HEK293 (cell line): ENCODE measurements at regions not wholly inside any gene's neighbourhood (a gene's known extent, or its start where the extent isn't known, plus 50 kb on each side); places are given as distances from the start of the nearest gene placed in this dataset.

Experiments used
- CTCF ChIA-PET: fragments of 350-600 bp; formaldehyde crosslinking; extraction: SDS; loops from one replicate; lab custom pipeline; 2021; ENCODE audit warnings: antibody characterized with exemption; lab: Yijun Ruan, JAX
- POLR2A ChIA-PET: fragments of 300-600 bp; formaldehyde crosslinking; extraction: SDS; loops from one replicate; lab custom pipeline; 2020; ENCODE audit warnings: antibody characterized with exemption, inconsistent platforms; lab: Yijun Ruan, JAX
- H3K27ac ChIP-seq: fragments of 200-500 bp; sonication (Bioruptor generic); 2 replicates; pipeline ENCODE4 v1.5.1; 2014; ENCODE audit warnings: low read depth, low read length, control low read depth, inconsistent platforms; ENCODE audit errors: extremely low read depth
- H3K36me3 ChIP-seq, 2 experiments: fragments of 200-500 bp in 1 of 2; sonication (Bioruptor generic) in 1 of 2; 1 replicate in 1 of 2; 2 replicates in 1 of 2; pipeline ENCODE4 v1.5.1; 2014 to 2017; ENCODE audit warnings: inconsistent platforms in 2 of 2, low read length in 2 of 2; ENCODE audit not compliant: control insufficient read depth in 2 of 2, insufficient read depth in 1 of 2
- H3K4me1 ChIP-seq: fragments of 200-500 bp; sonication (Bioruptor generic); 2 replicates; pipeline ENCODE4 v1.5.1; 2014; ENCODE audit warnings: mild to moderate bottlenecking, low read length, inconsistent platforms; ENCODE audit not compliant: control insufficient read depth, insufficient read depth
- H3K4me3 ChIP-seq: 2 replicates; pipeline ENCODE4 v1.5.1; 2011; ENCODE audit warnings: low read depth, mild to moderate bottlenecking, control low read depth, low read length, moderate library complexity
- H3K9me3 ChIP-seq: fragments of 200-500 bp; sonication (Bioruptor generic); 2 replicates; pipeline ENCODE4 v1.5.1; 2014; ENCODE audit warnings: low read depth, low read length, inconsistent platforms; ENCODE audit not compliant: control insufficient read depth, insufficient read depth
- REPIN1 ChIP-seq: fragments of 450-650 bp; formaldehyde crosslinking; IDR thresholded peaks from 2 replicates; pipeline ENCODE4 v1.5.1; 2017; ENCODE audit warnings: missing biosample characterization, missing genetic modification characterization, low read depth
- ZBTB20 ChIP-seq: fragments of 450-650 bp; formaldehyde crosslinking; IDR thresholded peaks from 2 replicates; pipeline ENCODE4 v1.5.1; 2016; ENCODE audit warnings: missing biosample characterization, missing genetic modification characterization
- ZNF140 ChIP-seq: fragments of 450-650 bp; formaldehyde crosslinking; IDR thresholded peaks from 2 replicates; pipeline ENCODE4 v1.5.1; 2016; ENCODE audit warnings: missing biosample characterization, missing genetic modification characterization
- ZNF146 ChIP-seq: fragments of 450-650 bp; formaldehyde crosslinking; IDR thresholded peaks from 2 replicates; pipeline ENCODE4 v1.5.1; 2016; ENCODE audit warnings: missing biosample characterization, missing genetic modification characterization
- ZNF24 ChIP-seq: fragments of 450-650 bp; formaldehyde crosslinking; IDR thresholded peaks from 2 replicates; pipeline ENCODE4 v1.5.1; 2016; ENCODE audit warnings: missing biosample characterization, missing genetic modification characterization
- ZNF292 ChIP-seq: fragments of 450-650 bp; formaldehyde crosslinking; IDR thresholded peaks from 2 replicates; pipeline ENCODE4 v1.5.1; 2016; ENCODE audit warnings: low read depth, missing biosample characterization, missing genetic modification characterization, borderline replicate concordance
- ZNF311 ChIP-seq: fragments of 450-650 bp; formaldehyde crosslinking; IDR thresholded peaks from 2 replicates; pipeline ENCODE4 v1.5.1; 2017; ENCODE audit warnings: missing biosample characterization, missing genetic modification characterization, borderline replicate concordance
- ZNF324 ChIP-seq: fragments of 450-650 bp; formaldehyde crosslinking; IDR thresholded peaks from 2 replicates; pipeline ENCODE4 v1.5.1; 2016; ENCODE audit warnings: missing biosample characterization, missing genetic modification characterization
- ZNF341 ChIP-seq: fragments of 450-650 bp; formaldehyde crosslinking; IDR thresholded peaks from 2 replicates; pipeline ENCODE4; 2016; ENCODE audit warnings: low read depth, missing biosample characterization, missing genetic modification characterization
- ZNF529 ChIP-seq: fragments of 450-650 bp; formaldehyde crosslinking; IDR thresholded peaks from 2 replicates; pipeline ENCODE4 v1.5.1; 2017; ENCODE audit warnings: missing genetic modification characterization, missing biosample characterization; ENCODE audit not compliant: insufficient replicate concordance
- ZNF530 ChIP-seq: fragments of 450-650 bp; formaldehyde crosslinking; IDR thresholded peaks from 2 replicates; pipeline ENCODE4 v1.5.1; 2016; ENCODE audit warnings: low read depth, missing biosample characterization, missing genetic modification characterization
- ZNF555 ChIP-seq: fragments of 450-650 bp; formaldehyde crosslinking; conservative IDR thresholded peaks from 2 replicates; pipeline ENCODE4 v1.5.1; 2017; ENCODE audit warnings: missing biosample characterization, mild to moderate bottlenecking, missing genetic modification characterization, inconsistent platforms
- ZNF624 ChIP-seq: fragments of 450-650 bp; formaldehyde crosslinking; IDR thresholded peaks from 2 replicates; pipeline ENCODE4 v1.5.1; 2017; ENCODE audit warnings: missing biosample characterization, missing genetic modification characterization
- ZNF664 ChIP-seq: fragments of 450-650 bp; formaldehyde crosslinking; IDR thresholded peaks from 2 replicates; pipeline ENCODE4 v1.5.1; 2016; ENCODE audit warnings: missing biosample characterization, missing genetic modification characterization
- ZNF830 ChIP-seq: fragments of 450-650 bp; IDR thresholded peaks from 2 replicates; pipeline ENCODE4 v1.5.0; 2018; ENCODE audit warnings: missing biosample characterization, missing genetic modification characterization, low read depth, mild to moderate bottlenecking, moderate library complexity
- TF ChIP-seq, protein P1 (sequence below): fragments of 450-650 bp; IDR thresholded peaks from 2 replicates; pipeline ENCODE4 v1.5.1; 2018; ENCODE audit warnings: missing biosample characterization, missing genetic modification characterization
- TF ChIP-seq, protein P2 (sequence below): fragments of 450-650 bp; formaldehyde crosslinking; IDR thresholded peaks from 2 replicates; pipeline ENCODE4 v1.5.1; 2016; ENCODE audit warnings: missing biosample characterization, missing genetic modification characterization, borderline replicate concordance
- TF ChIP-seq, protein P3 (sequence below): fragments of 450-650 bp; formaldehyde crosslinking; IDR thresholded peaks from 2 replicates; pipeline ENCODE4 v1.5.1; 2016; ENCODE audit warnings: missing biosample characterization, missing genetic modification characterization

DNA sequence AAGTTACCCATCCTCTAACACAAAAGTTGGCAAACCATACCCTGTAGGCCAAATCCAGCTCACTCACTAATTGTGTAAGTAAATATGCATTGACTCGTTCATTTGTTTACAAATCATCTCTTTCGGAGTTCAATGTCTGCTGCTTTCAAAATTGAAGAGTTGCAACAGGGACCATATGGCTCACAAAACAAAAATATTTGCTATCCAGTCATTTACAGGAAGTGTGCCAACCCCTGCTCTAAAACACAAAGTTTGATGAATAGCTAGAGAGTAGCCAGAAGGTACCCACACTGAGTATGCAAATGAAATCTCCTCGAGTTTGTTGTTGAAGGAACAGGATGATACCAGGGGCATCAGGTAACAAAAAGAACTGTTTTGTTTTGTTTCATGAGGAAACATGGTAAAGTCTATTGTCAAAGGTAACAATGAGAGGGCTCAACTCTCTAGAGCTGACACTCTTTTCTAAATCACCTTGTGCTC lies 236.2 kb upstream of the THBS1 start:
- H3K36me3 ChIP-seq: no peaks in the 10 kb centered on the region
- H3K4me1 ChIP-seq: no peaks in the 10 kb centered on the region
- no peaks in the 10 kb centered on the region for H3K9me3 ChIP-seq
- POLR2A ChIA-PET: no interaction called here
- no peak overlapping the region for H3K27ac ChIP-seq
- CTCF ChIA-PET: no interaction called here
- no peak overlapping the region for H3K4me3 ChIP-seq
- no peak for TF ChIP-seq ZNF624
- no peak for TF ChIP-seq ZNF529 (tag by site-specific recombination)
- TF ChIP-seq ZNF664: no peak
- TF ChIP-seq, protein P1, sequence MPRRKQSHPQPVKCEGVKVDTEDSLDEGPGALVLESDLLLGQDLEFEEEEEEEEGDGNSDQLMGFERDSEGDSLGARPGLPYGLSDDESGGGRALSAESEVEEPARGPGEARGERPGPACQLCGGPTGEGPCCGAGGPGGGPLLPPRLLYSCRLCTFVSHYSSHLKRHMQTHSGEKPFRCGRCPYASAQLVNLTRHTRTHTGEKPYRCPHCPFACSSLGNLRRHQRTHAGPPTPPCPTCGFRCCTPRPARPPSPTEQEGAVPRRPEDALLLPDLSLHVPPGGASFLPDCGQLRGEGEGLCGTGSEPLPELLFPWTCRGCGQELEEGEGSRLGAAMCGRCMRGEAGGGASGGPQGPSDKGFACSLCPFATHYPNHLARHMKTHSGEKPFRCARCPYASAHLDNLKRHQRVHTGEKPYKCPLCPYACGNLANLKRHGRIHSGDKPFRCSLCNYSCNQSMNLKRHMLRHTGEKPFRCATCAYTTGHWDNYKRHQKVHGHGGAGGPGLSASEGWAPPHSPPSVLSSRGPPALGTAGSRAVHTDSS (tag by site-specific recombination): no peak
- TF ChIP-seq ZNF24 (tag by site-specific recombination): no peak
- no peak for TF ChIP-seq ZNF530 (tag by site-specific recombination)
- no peak for TF ChIP-seq ZNF140 (tag by site-specific recombination)
- no peak for TF ChIP-seq REPIN1 (tag by site-specific recombination)
- TF ChIP-seq, protein P2, sequence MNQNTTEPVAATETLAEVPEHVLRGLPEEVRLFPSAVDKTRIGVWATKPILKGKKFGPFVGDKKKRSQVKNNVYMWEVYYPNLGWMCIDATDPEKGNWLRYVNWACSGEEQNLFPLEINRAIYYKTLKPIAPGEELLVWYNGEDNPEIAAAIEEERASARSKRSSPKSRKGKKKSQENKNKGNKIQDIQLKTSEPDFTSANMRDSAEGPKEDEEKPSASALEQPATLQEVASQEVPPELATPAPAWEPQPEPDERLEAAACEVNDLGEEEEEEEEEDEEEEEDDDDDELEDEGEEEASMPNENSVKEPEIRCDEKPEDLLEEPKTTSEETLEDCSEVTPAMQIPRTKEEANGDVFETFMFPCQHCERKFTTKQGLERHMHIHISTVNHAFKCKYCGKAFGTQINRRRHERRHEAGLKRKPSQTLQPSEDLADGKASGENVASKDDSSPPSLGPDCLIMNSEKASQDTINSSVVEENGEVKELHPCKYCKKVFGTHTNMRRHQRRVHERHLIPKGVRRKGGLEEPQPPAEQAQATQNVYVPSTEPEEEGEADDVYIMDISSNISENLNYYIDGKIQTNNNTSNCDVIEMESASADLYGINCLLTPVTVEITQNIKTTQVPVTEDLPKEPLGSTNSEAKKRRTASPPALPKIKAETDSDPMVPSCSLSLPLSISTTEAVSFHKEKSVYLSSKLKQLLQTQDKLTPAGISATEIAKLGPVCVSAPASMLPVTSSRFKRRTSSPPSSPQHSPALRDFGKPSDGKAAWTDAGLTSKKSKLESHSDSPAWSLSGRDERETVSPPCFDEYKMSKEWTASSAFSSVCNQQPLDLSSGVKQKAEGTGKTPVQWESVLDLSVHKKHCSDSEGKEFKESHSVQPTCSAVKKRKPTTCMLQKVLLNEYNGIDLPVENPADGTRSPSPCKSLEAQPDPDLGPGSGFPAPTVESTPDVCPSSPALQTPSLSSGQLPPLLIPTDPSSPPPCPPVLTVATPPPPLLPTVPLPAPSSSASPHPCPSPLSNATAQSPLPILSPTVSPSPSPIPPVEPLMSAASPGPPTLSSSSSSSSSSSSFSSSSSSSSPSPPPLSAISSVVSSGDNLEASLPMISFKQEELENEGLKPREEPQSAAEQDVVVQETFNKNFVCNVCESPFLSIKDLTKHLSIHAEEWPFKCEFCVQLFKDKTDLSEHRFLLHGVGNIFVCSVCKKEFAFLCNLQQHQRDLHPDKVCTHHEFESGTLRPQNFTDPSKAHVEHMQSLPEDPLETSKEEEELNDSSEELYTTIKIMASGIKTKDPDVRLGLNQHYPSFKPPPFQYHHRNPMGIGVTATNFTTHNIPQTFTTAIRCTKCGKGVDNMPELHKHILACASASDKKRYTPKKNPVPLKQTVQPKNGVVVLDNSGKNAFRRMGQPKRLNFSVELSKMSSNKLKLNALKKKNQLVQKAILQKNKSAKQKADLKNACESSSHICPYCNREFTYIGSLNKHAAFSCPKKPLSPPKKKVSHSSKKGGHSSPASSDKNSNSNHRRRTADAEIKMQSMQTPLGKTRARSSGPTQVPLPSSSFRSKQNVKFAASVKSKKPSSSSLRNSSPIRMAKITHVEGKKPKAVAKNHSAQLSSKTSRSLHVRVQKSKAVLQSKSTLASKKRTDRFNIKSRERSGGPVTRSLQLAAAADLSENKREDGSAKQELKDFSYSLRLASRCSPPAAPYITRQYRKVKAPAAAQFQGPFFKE (tag by site-specific recombination): no peak
- TF ChIP-seq ZNF341 (tag by site-specific recombination): no peak
- no peak for TF ChIP-seq ZNF324 (tag by site-specific recombination)
- TF ChIP-seq ZNF311: no peak
- TF ChIP-seq ZNF292: no peak

- H3K9me3 ChIP-seq: no peaks in the 10 kb centered on the region
- no peak for TF ChIP-seq ZNF555 (tag by site-specific recombination)
- TF ChIP-seq, protein P3, sequence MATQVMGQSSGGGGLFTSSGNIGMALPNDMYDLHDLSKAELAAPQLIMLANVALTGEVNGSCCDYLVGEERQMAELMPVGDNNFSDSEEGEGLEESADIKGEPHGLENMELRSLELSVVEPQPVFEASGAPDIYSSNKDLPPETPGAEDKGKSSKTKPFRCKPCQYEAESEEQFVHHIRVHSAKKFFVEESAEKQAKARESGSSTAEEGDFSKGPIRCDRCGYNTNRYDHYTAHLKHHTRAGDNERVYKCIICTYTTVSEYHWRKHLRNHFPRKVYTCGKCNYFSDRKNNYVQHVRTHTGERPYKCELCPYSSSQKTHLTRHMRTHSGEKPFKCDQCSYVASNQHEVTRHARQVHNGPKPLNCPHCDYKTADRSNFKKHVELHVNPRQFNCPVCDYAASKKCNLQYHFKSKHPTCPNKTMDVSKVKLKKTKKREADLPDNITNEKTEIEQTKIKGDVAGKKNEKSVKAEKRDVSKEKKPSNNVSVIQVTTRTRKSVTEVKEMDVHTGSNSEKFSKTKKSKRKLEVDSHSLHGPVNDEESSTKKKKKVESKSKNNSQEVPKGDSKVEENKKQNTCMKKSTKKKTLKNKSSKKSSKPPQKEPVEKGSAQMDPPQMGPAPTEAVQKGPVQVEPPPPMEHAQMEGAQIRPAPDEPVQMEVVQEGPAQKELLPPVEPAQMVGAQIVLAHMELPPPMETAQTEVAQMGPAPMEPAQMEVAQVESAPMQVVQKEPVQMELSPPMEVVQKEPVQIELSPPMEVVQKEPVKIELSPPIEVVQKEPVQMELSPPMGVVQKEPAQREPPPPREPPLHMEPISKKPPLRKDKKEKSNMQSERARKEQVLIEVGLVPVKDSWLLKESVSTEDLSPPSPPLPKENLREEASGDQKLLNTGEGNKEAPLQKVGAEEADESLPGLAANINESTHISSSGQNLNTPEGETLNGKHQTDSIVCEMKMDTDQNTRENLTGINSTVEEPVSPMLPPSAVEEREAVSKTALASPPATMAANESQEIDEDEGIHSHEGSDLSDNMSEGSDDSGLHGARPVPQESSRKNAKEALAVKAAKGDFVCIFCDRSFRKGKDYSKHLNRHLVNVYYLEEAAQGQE (tag by site-specific recombination): no peak
- TF ChIP-seq ZBTB20: no peak
- TF ChIP-seq ZNF146 (tag by site-specific recombination): no peak
- no peak for TF ChIP-seq ZNF830 (tag by site-specific recombination)
- ChIA-PET CTCF (no interaction called here), POLR2A (no interaction called here)
- no peaks in the 10 kb centered on the region for H3K4me1 ChIP-seq
- no peak overlapping the region for H3K4me3 ChIP-seq
- H3K36me3 ChIP-seq: no peaks in the 10 kb centered on the region
- no peak overlapping the region for H3K27ac ChIP-seq
These were observed 235.7 kb upstream of the THBS1 start for GRCh38 chr15:39345176-39345575.
